Fibroblast of gingiva (primary cell): ENCODE measurements at regions not wholly inside any gene's neighbourhood (a gene's known extent, or its start where the extent isn't known, plus 50 kb on each side); places are given as distances from the start of the nearest gene placed in this dataset.

Experiments
- DNase-seq: peaks from one replicate; pipeline ENCODE4 v3.0.0-alpha.2; 2011; ENCODE audit warnings: low read depth

DNA sequence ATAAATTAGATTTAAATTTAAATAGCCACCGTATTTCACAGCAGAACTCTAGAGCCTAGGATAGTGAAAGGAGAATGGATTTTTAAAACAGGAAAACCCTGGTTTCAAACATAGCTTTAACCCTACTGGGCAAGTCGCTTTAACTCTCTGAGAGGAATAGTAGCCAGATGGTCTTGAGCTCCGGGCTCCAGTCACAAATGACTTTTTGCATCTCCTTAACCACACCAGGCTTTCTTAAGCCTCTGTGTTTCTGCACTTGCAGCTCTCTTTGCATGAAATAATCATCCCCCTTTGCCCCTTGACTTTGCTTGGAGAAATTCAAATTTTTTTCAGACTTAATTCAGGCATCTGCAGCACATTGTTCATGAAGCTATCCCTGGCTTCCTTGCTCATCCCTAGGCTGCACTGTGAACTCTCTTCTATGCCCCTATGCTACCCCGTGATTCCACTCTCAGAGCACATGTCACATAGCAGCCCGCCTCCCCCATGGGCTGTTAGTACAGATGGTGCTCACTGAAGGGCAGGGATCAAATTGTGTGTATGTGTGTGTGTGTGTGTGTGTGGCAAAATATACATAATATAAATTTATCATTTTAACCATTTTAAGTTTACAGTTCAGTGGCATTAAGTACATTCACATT, 68.8 kb upstream of the DAB1 start:
- DNase-seq, result no peak

DNA sequence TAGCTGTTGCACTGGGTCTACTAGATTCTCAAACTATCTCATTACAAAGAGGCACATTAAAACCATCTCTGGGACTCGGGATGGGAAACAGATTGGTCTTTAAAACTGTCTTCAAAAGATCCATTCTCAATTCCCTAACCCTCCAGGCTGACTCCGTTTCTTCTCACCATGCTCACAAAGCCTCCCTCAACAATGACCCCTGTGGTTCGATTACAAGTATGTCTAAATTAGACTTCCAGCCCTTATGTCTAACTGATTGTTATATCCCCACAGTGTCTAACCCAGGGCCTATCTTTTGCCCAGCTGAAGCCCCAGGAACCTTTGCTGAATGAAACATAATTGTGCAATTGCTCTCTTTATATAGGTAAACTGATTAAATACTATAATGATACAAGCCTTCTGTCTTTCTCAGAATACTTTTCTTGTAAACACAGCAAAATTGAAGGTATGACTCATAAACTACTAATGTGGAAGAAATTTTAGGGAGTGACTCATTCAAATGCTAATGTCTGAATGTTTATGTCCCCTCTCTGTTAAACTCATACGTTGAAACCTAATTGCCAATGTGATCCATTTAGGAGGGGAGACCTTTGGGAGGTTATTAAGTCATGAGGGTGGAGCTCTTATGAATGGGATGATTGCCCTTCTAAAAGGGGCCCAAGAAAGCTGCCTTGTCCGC, 65.6 kb upstream of the DAB1 start:
- DNase-seq, result peak; percentile 56

GRCh38 chr1:57485643-57486042, 61.8 kb upstream of the DAB1 start:
- DNase-seq, result peak; percentile 37

GRCh38 chr1:57483954-57484353, 60.1 kb upstream of the DAB1 start:
- DNase-seq, result no peak

- DNase-seq, result no peak
These were observed 55.6 kb upstream of the DAB1 start for GRCh38 chr1:57479471-57479870.

GRCh38 chr1:57475366-57475765, 51.5 kb upstream of the DAB1 start:
- DNase-seq, result no peak

DNA sequence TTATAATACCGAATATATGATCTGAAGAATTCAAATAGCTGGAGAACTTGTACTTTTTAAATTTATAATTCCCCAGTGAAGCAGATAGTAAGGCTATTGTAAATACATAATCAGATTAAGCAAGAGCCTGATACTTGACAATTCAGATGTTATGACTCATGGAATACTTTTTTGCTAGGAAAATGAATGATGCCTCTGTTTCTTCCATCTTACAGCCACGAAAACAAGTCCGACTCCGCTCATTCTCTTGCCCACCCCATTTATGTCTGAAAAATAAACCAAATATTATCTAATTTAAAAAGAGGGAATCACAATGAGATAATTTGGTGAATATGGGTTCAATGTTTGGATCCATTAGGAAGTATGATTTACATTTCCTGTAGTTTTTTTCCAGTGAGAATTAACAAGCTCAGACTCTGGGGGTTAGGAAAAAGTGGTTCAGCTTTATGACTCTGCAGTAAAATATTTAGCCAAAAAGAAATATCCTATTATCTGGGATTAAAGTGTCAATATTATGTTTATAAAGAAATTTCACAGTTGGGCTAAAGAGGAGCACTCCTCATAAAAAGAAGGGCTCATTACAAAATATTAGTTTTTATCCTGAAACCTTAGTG, 50.4 kb upstream of the DAB1 start:
- DNase-seq, result no peak
